ENCODE measurements at regions not wholly inside any gene's neighbourhood (a gene's known extent, or its start where the extent isn't known, plus 50 kb on each side); places are given as distances from the start of the nearest gene placed in this dataset.

GRCh38 chr2:146934921-146935320, 909.9 kb upstream of the ACVR2A start:
- TF ChIP-seq, protein P1, sequence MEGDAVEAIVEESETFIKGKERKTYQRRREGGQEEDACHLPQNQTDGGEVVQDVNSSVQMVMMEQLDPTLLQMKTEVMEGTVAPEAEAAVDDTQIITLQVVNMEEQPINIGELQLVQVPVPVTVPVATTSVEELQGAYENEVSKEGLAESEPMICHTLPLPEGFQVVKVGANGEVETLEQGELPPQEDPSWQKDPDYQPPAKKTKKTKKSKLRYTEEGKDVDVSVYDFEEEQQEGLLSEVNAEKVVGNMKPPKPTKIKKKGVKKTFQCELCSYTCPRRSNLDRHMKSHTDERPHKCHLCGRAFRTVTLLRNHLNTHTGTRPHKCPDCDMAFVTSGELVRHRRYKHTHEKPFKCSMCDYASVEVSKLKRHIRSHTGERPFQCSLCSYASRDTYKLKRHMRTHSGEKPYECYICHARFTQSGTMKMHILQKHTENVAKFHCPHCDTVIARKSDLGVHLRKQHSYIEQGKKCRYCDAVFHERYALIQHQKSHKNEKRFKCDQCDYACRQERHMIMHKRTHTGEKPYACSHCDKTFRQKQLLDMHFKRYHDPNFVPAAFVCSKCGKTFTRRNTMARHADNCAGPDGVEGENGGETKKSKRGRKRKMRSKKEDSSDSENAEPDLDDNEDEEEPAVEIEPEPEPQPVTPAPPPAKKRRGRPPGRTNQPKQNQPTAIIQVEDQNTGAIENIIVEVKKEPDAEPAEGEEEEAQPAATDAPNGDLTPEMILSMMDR (conservative IDR thresholded peaks at IDR 0.05 in 1 of 2, IDR thresholded peaks at IDR 0.05 in 1 of 2; ENCODE audit: low read depth in 1 of 2, low read length in 2 of 2): no peak
- no peak for TF ChIP-seq EZH2 (IDR thresholded peaks at IDR 0.05; ENCODE audit: low read length, missing control alignments)

Data from fibroblast of lung (primary cell).